ENCODE measurements at regions not wholly inside any gene's neighbourhood (a gene's known extent, or its start where the extent isn't known, plus 50 kb on each side); places are given as distances from the start of the nearest gene placed in this dataset.

DNA sequence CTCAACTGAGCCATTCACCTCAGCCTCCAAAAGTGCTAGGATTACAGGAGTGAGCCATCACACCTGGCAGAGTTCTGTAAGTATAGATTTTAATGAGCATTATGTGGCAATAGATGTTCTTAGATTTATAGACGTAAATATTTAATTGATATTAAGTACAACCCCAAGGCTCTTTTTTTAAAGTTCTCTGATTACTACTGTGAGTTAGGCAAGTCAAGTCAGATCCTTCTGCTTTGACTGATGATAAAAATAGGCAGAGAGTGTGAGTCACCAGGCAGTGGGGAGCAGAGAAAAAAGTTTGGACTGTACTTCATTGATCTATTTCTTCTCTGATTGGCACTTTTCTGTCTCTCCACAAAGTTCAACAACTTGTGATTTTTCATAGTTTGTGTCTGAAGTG, 1379.9 kb downstream of the UQCRFS1 start:
- no peaks in the 10 kb centered on the region for H3K4me1 ChIP-seq (ENCODE audit: control insufficient read depth, extremely low read depth, insufficient read depth, low read length)
- H3K9me1 ChIP-seq (replicated peaks; ENCODE audit: control insufficient read depth, extremely low read depth, insufficient read depth, low read length): no peaks in the 10 kb centered on the region
- no peak for TF ChIP-seq JUN (IDR thresholded peaks at IDR 0.05; ENCODE audit: borderline replicate concordance, insufficient read depth, insufficient read length, low read depth)
- TF ChIP-seq, protein P1, sequence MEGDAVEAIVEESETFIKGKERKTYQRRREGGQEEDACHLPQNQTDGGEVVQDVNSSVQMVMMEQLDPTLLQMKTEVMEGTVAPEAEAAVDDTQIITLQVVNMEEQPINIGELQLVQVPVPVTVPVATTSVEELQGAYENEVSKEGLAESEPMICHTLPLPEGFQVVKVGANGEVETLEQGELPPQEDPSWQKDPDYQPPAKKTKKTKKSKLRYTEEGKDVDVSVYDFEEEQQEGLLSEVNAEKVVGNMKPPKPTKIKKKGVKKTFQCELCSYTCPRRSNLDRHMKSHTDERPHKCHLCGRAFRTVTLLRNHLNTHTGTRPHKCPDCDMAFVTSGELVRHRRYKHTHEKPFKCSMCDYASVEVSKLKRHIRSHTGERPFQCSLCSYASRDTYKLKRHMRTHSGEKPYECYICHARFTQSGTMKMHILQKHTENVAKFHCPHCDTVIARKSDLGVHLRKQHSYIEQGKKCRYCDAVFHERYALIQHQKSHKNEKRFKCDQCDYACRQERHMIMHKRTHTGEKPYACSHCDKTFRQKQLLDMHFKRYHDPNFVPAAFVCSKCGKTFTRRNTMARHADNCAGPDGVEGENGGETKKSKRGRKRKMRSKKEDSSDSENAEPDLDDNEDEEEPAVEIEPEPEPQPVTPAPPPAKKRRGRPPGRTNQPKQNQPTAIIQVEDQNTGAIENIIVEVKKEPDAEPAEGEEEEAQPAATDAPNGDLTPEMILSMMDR (IDR thresholded peaks at IDR 0.05; ENCODE audit: extremely low read depth in 1 of 2, insufficient read depth in 1 of 2, low read depth in 1 of 2, low read length in 2 of 2): no peak
- FAIRE-seq (no peak), DNase-seq (ENCODE audit: low read depth, low spot score) (no peak)
- H3K27me3 ChIP-seq (ENCODE audit: control insufficient read depth in 2 of 2, insufficient read depth in 2 of 2, low read length in 2 of 2): no peaks in the 10 kb centered on the region
- no peak overlapping the region for H2AFZ ChIP-seq (ENCODE audit: low read depth, low read length)
- H3K36me3 ChIP-seq (ENCODE audit: control insufficient read depth in 2 of 2, extremely low read depth in 1 of 2, insufficient read depth in 2 of 2, low read length in 2 of 2): no peaks in the 10 kb centered on the region
- H3K27ac ChIP-seq (ENCODE audit: insufficient read depth, low read depth, low read length): no peak overlapping the region
- H3K4me2 ChIP-seq (ENCODE audit: insufficient read depth, low read length): no peak overlapping the region
- H3K9me3 ChIP-seq (replicated peaks; ENCODE audit: control insufficient read depth, insufficient read depth, low read length): peaks cover 2% of the 10 kb centered on the region
- H3K4me3 ChIP-seq (replicated peaks in 1 of 3; ENCODE audit: insufficient read depth in 1 of 3, low read depth in 1 of 3, low read length in 3 of 3): no peak overlapping the region
- no peak overlapping the region for H3K9ac ChIP-seq (replicated peaks; ENCODE audit: extremely low read depth, insufficient read depth, low read length)
- BruUV-seq (replicated peaks): no TSS peak
- intact Hi-C loops (cut with micrococcal nuclease): no loop called here
- ChIA-PET POLR2A (no interaction called here), CTCF (no interaction called here)
- dilution Hi-C loops (cut with MboI; ENCODE audit: extremely low pct_ligation_motif_present, low sequenced_read_pairs): no loop called here
- H3K79me2 ChIP-seq (ENCODE audit: control insufficient read depth, insufficient read depth, low read length): no peaks in the 10 kb centered on the region
- no peaks in the 10 kb centered on the region for H4K20me1 ChIP-seq (replicated peaks; ENCODE audit: control insufficient read depth, extremely low read depth, insufficient read depth, low read length)

DNA sequence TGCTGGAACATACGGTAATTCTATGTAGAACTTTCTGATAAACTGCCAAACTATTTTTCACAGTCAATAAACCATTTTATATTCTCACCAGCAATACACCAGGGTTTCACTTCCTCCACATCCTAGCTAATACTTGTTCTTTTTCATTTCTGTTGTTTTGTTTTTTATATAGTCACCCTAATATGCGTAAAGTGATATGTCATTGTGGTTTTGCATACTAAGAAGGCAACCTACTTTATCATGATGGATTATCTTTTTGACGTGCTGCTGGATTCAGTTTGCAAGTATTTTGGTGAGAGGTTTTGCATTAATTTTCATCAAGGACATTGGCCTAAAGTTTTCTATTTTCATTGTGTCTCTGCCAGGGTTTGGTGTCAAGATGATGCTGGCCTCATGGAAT, 1384.1 kb downstream of the UQCRFS1 start:
- dilution Hi-C loops (cut with MboI; ENCODE audit: extremely low pct_ligation_motif_present, low sequenced_read_pairs): no loop called here
- Histone ChIP-seq H3K4me2 (ENCODE audit: insufficient read depth, low read length) (no peak overlapping the region), H3K4me1 (ENCODE audit: control insufficient read depth, extremely low read depth, insufficient read depth, low read length) (no peaks in the 10 kb centered on the region), H2AFZ (ENCODE audit: low read depth, low read length) (no peak overlapping the region), H3K4me3 (replicated peaks in 1 of 3; ENCODE audit: insufficient read depth in 1 of 3, low read depth in 1 of 3, low read length in 3 of 3) (no peak overlapping the region), H4K20me1 (replicated peaks; ENCODE audit: control insufficient read depth, extremely low read depth, insufficient read depth, low read length) (no peaks in the 10 kb centered on the region), H3K9me3 (replicated peaks; ENCODE audit: control insufficient read depth, insufficient read depth, low read length) (no peaks in the 10 kb centered on the region), H3K36me3 (ENCODE audit: control insufficient read depth in 2 of 2, extremely low read depth in 1 of 2, insufficient read depth in 2 of 2, low read length in 2 of 2) (no peaks in the 10 kb centered on the region), H3K79me2 (ENCODE audit: control insufficient read depth, insufficient read depth, low read length) (no peaks in the 10 kb centered on the region), H3K9ac (replicated peaks; ENCODE audit: extremely low read depth, insufficient read depth, low read length) (no peak overlapping the region), H3K9me1 (replicated peaks; ENCODE audit: control insufficient read depth, extremely low read depth, insufficient read depth, low read length) (no peaks in the 10 kb centered on the region), H3K27ac (ENCODE audit: insufficient read depth, low read depth, low read length) (no peak overlapping the region), H3K27me3 (ENCODE audit: control insufficient read depth in 2 of 2, insufficient read depth in 2 of 2, low read length in 2 of 2) (no peaks in the 10 kb centered on the region)
- intact Hi-C loops (cut with micrococcal nuclease): no loop called here
- no peak for FAIRE-seq
- TF ChIP-seq JUN (IDR thresholded peaks at IDR 0.05; ENCODE audit: borderline replicate concordance, insufficient read depth, insufficient read length, low read depth) (no peak), FOS (IDR thresholded peaks at IDR 0.05; ENCODE audit: borderline replicate concordance, insufficient read depth, low read length) (no peak), EZH2 (IDR thresholded peaks at IDR 0.05; ENCODE audit: borderline replicate concordance, low read depth, low read length, severe bottlenecking) (no peak), GATA2 (IDR thresholded peaks at IDR 0.05; ENCODE audit: insufficient read depth, insufficient read length, low read depth, low read length) (no peak), POLR2AphosphoS5 (IDR thresholded peaks at IDR 0.05; ENCODE audit: insufficient read depth, low read depth, low read length) (no peak), MYC (IDR thresholded peaks at IDR 0.05; ENCODE audit: low read depth, low read length) (no peak), POLR2A (IDR thresholded peaks at IDR 0.05; ENCODE audit: low read depth, low read length) (no peak)
- TF ChIP-seq, protein P1 (IDR thresholded peaks at IDR 0.05; ENCODE audit: extremely low read depth in 1 of 2, insufficient read depth in 1 of 2, low read depth in 1 of 2, low read length in 2 of 2): no peak
- TF ChIP-seq, protein P2, sequence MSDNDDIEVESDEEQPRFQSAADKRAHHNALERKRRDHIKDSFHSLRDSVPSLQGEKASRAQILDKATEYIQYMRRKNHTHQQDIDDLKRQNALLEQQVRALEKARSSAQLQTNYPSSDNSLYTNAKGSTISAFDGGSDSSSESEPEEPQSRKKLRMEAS (IDR thresholded peaks at IDR 0.05; ENCODE audit: insufficient read depth, insufficient read length): no peak
- ChIA-PET CTCF (no interaction called here), POLR2A (no interaction called here)
- DNase-seq (ENCODE audit: low read depth, low spot score): no peak
- BruUV-seq (replicated peaks): no TSS peak

Measured in endothelial cell of umbilical vein (primary cell).